Left kidney (tissue), 1 donor: ENCODE measurements at regions not wholly inside any gene's neighbourhood (a gene's known extent, or its start where the extent isn't known, plus 50 kb on each side); places are given as distances from the start of the nearest gene placed in this dataset.

Experiments used
- DNase-seq: peaks from one replicate; pipeline ENCODE4 v3.0.0-alpha.2; 2013

GRCh38 chr20:54364365-54364764 lies 111.0 kb upstream of the DOK5 start:
- DNase-seq: no peak

- DNase-seq: no peak
Measured at GRCh38 chr20:54364919-54365318, 110.5 kb upstream of the DOK5 start.

GRCh38 chr20:54366669-54367344 lies 108.6 kb upstream of the DOK5 start:
- DNase-seq: no peak

- DNase-seq: no peak
Measured at GRCh38 chr20:54368570-54368969, 106.8 kb upstream of the DOK5 start.

- no peak for DNase-seq
Measured at GRCh38 chr20:54372313-54372712, 103.1 kb upstream of the DOK5 start.

- DNase-seq: no peak
Measured at GRCh38 chr20:54377992-54378773, 97.2 kb upstream of the DOK5 start.

- DNase-seq: no peak
Measured at GRCh38 chr20:54379893-54380584, 95.4 kb upstream of the DOK5 start.

GRCh38 chr20:54382419-54382818 lies 93.0 kb upstream of the DOK5 start:
- DNase-seq: peak; percentile 27

- no peak for DNase-seq
Measured at GRCh38 chr20:54385746-54386145, 89.6 kb upstream of the DOK5 start.

- no peak for DNase-seq
Measured at GRCh38 chr20:54389596-54390280, 85.7 kb upstream of the DOK5 start.

GRCh38 chr20:54397292-54398140 lies 77.9 kb upstream of the DOK5 start:
- DNase-seq: no peak

- no peak for DNase-seq
Measured at GRCh38 chr20:54398814-54399213, 76.6 kb upstream of the DOK5 start.

- no peak for DNase-seq
Measured at GRCh38 chr20:54405540-54405939, 69.9 kb upstream of the DOK5 start.

GRCh38 chr20:54407459-54407858 lies 67.9 kb upstream of the DOK5 start:
- no peak for DNase-seq

- no peak for DNase-seq
Measured at GRCh38 chr20:54415967-54416366, 59.4 kb upstream of the DOK5 start.

GRCh38 chr20:54416770-54417169 lies 58.6 kb upstream of the DOK5 start:
- DNase-seq: no peak

GRCh38 chr20:54419531-54419930 lies 55.9 kb upstream of the DOK5 start:
- no peak for DNase-seq
